ENCODE measurements at regions not wholly inside any gene's neighbourhood (a gene's known extent, or its start where the extent isn't known, plus 50 kb on each side); places are given as distances from the start of the nearest gene placed in this dataset.

DNA sequence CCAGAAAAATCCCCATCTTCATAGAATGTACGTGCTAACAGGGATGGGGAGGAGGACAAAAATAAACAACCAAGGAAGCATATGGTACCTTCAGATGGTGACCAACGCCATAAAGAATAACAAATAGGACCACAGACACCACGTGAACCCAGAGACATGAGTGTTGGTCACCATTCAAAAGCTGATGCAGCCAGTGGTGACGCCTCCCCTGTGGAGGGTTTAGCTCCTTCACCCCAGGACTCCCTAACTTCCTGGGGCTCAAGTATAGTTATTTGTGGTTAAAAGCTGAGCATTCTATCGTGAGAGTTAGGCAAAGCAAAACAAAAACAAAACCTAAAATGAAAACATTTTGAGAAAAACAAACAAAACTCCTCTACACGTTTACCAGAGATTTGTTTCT, 184.7 kb downstream of the SOX9 start:
- TF ChIP-seq, protein P1, sequence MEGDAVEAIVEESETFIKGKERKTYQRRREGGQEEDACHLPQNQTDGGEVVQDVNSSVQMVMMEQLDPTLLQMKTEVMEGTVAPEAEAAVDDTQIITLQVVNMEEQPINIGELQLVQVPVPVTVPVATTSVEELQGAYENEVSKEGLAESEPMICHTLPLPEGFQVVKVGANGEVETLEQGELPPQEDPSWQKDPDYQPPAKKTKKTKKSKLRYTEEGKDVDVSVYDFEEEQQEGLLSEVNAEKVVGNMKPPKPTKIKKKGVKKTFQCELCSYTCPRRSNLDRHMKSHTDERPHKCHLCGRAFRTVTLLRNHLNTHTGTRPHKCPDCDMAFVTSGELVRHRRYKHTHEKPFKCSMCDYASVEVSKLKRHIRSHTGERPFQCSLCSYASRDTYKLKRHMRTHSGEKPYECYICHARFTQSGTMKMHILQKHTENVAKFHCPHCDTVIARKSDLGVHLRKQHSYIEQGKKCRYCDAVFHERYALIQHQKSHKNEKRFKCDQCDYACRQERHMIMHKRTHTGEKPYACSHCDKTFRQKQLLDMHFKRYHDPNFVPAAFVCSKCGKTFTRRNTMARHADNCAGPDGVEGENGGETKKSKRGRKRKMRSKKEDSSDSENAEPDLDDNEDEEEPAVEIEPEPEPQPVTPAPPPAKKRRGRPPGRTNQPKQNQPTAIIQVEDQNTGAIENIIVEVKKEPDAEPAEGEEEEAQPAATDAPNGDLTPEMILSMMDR (IDR thresholded peaks at IDR 0.05; ENCODE audit: low read length) = no peak
- TF ChIP-seq EZH2 (optimal IDR thresholded peaks at IDR 0.05; ENCODE audit: low read depth, low read length) = no peak
- TF ChIP-seq EZH2phosphoT487 (IDR thresholded peaks at IDR 0.05; ENCODE audit: low read length) = no peak
